ENCODE measurements at regions not wholly inside any gene's neighbourhood (a gene's known extent, or its start where the extent isn't known, plus 50 kb on each side); places are given as distances from the start of the nearest gene placed in this dataset.

- Histone ChIP-seq H3K36me3 (ENCODE audit: control insufficient read depth, insufficient read depth, low read length) (no peaks in the 10 kb centered on the region), H3K27me3 (replicated peaks; ENCODE audit: control insufficient read depth, insufficient read depth, low read length, poor library complexity, severe bottlenecking) (no peaks in the 10 kb centered on the region), H3K4me3 (ENCODE audit: insufficient read depth, low read depth, low read length, poor library complexity, severe bottlenecking) (no peak overlapping the region), H3K27ac (ENCODE audit: insufficient read depth, low read length, poor library complexity, severe bottlenecking) (no peak overlapping the region), H3K4me1 (ENCODE audit: control insufficient read depth, insufficient read depth, low read length, poor library complexity, severe bottlenecking) (no peaks in the 10 kb centered on the region), H3K9me3 (ENCODE audit: control insufficient read depth, low read length) (no peaks in the 10 kb centered on the region)
- DNase-seq, result no peak
Observed at GRCh38 chr6:169937389-169938261, 186.2 kb downstream of the ERMARD start.

- DNase-seq, result no peak
- Histone ChIP-seq H3K9me3 (ENCODE audit: control insufficient read depth, low read length) (no peaks in the 10 kb centered on the region), H3K27me3 (replicated peaks; ENCODE audit: control insufficient read depth, insufficient read depth, low read length, poor library complexity, severe bottlenecking) (no peaks in the 10 kb centered on the region), H3K27ac (ENCODE audit: insufficient read depth, low read length, poor library complexity, severe bottlenecking) (no peak overlapping the region), H3K4me1 (ENCODE audit: control insufficient read depth, insufficient read depth, low read length, poor library complexity, severe bottlenecking) (no peaks in the 10 kb centered on the region), H3K4me3 (ENCODE audit: insufficient read depth, low read depth, low read length, poor library complexity, severe bottlenecking) (no peak overlapping the region), H3K36me3 (ENCODE audit: control insufficient read depth, insufficient read depth, low read length) (no peaks in the 10 kb centered on the region)
Observed at GRCh38 chr6:169936355-169936975, 185.0 kb downstream of the ERMARD start.

GRCh38 chr6:169935861-169936260 lies 184.4 kb downstream of the ERMARD start:
- Histone ChIP-seq H3K36me3 (ENCODE audit: control insufficient read depth, insufficient read depth, low read length) (no peaks in the 10 kb centered on the region), H3K9me3 (ENCODE audit: control insufficient read depth, low read length) (no peaks in the 10 kb centered on the region), H3K27me3 (replicated peaks; ENCODE audit: control insufficient read depth, insufficient read depth, low read length, poor library complexity, severe bottlenecking) (no peaks in the 10 kb centered on the region), H3K27ac (ENCODE audit: insufficient read depth, low read length, poor library complexity, severe bottlenecking) (no peak overlapping the region), H3K4me3 (ENCODE audit: insufficient read depth, low read depth, low read length, poor library complexity, severe bottlenecking) (no peak overlapping the region), H3K4me1 (ENCODE audit: control insufficient read depth, insufficient read depth, low read length, poor library complexity, severe bottlenecking) (no peaks in the 10 kb centered on the region)
- DNase-seq, result no peak

- H3K27me3 ChIP-seq (replicated peaks; ENCODE audit: control insufficient read depth, insufficient read depth, low read length, poor library complexity, severe bottlenecking), result no peaks in the 10 kb centered on the region
Observed at GRCh38 chr6:169935348-169935718, 183.9 kb downstream of the ERMARD start.

GRCh38 chr6:169934699-169935347 lies 183.4 kb downstream of the ERMARD start:
- Histone ChIP-seq H3K27ac (ENCODE audit: insufficient read depth, low read length, poor library complexity, severe bottlenecking) (no peak overlapping the region), H3K4me1 (ENCODE audit: control insufficient read depth, insufficient read depth, low read length, poor library complexity, severe bottlenecking) (no peaks in the 10 kb centered on the region), H3K27me3 (replicated peaks; ENCODE audit: control insufficient read depth, insufficient read depth, low read length, poor library complexity, severe bottlenecking) (no peaks in the 10 kb centered on the region), H3K9me3 (ENCODE audit: control insufficient read depth, low read length) (no peaks in the 10 kb centered on the region), H3K4me3 (ENCODE audit: insufficient read depth, low read depth, low read length, poor library complexity, severe bottlenecking) (no peak overlapping the region), H3K36me3 (ENCODE audit: control insufficient read depth, insufficient read depth, low read length) (no peaks in the 10 kb centered on the region)
- no peak for DNase-seq

More at GRCh38 chr6:169935348-169935718, 183.9 kb downstream of the ERMARD start:
- no peak overlapping the region for H3K4me3 ChIP-seq (ENCODE audit: insufficient read depth, low read depth, low read length, poor library complexity, severe bottlenecking)
- no peaks in the 10 kb centered on the region for H3K4me1 ChIP-seq (ENCODE audit: control insufficient read depth, insufficient read depth, low read length, poor library complexity, severe bottlenecking)
- DNase-seq, result no peak
- no peaks in the 10 kb centered on the region for H3K36me3 ChIP-seq (ENCODE audit: control insufficient read depth, insufficient read depth, low read length)
- no peak overlapping the region for H3K27ac ChIP-seq (ENCODE audit: insufficient read depth, low read length, poor library complexity, severe bottlenecking)
- no peaks in the 10 kb centered on the region for H3K9me3 ChIP-seq (ENCODE audit: control insufficient read depth, low read length)

GRCh38 chr6:169933839-169934698 lies 182.6 kb downstream of the ERMARD start:
- Histone ChIP-seq H3K27ac (ENCODE audit: insufficient read depth, low read length, poor library complexity, severe bottlenecking) (no peak overlapping the region), H3K36me3 (ENCODE audit: control insufficient read depth, insufficient read depth, low read length) (no peaks in the 10 kb centered on the region), H3K9me3 (ENCODE audit: control insufficient read depth, low read length) (no peaks in the 10 kb centered on the region), H3K4me3 (ENCODE audit: insufficient read depth, low read depth, low read length, poor library complexity, severe bottlenecking) (no peak overlapping the region), H3K4me1 (ENCODE audit: control insufficient read depth, insufficient read depth, low read length, poor library complexity, severe bottlenecking) (no peaks in the 10 kb centered on the region), H3K27me3 (replicated peaks; ENCODE audit: control insufficient read depth, insufficient read depth, low read length, poor library complexity, severe bottlenecking) (no peaks in the 10 kb centered on the region)
- DNase-seq, result no peak

- no peak for DNase-seq
- Histone ChIP-seq H3K36me3 (ENCODE audit: control insufficient read depth, insufficient read depth, low read length) (no peaks in the 10 kb centered on the region), H3K27me3 (replicated peaks; ENCODE audit: control insufficient read depth, insufficient read depth, low read length, poor library complexity, severe bottlenecking) (no peaks in the 10 kb centered on the region), H3K27ac (ENCODE audit: insufficient read depth, low read length, poor library complexity, severe bottlenecking) (no peak overlapping the region), H3K4me3 (ENCODE audit: insufficient read depth, low read depth, low read length, poor library complexity, severe bottlenecking) (no peak overlapping the region), H3K4me1 (ENCODE audit: control insufficient read depth, insufficient read depth, low read length, poor library complexity, severe bottlenecking) (no peaks in the 10 kb centered on the region), H3K9me3 (ENCODE audit: control insufficient read depth, low read length) (no peaks in the 10 kb centered on the region)
Observed at GRCh38 chr6:169933251-169933821, 181.9 kb downstream of the ERMARD start.

- no peak for DNase-seq
- Histone ChIP-seq H3K27ac (ENCODE audit: insufficient read depth, low read length, poor library complexity, severe bottlenecking) (no peak overlapping the region), H3K4me1 (ENCODE audit: control insufficient read depth, insufficient read depth, low read length, poor library complexity, severe bottlenecking) (no peaks in the 10 kb centered on the region), H3K9me3 (ENCODE audit: control insufficient read depth, low read length) (no peaks in the 10 kb centered on the region), H3K27me3 (replicated peaks; ENCODE audit: control insufficient read depth, insufficient read depth, low read length, poor library complexity, severe bottlenecking) (no peaks in the 10 kb centered on the region), H3K4me3 (ENCODE audit: insufficient read depth, low read depth, low read length, poor library complexity, severe bottlenecking) (no peak overlapping the region), H3K36me3 (ENCODE audit: control insufficient read depth, insufficient read depth, low read length) (no peaks in the 10 kb centered on the region)
Observed at GRCh38 chr6:169932491-169932890, 181.1 kb downstream of the ERMARD start.

GRCh38 chr6:169931261-169931660 lies 179.8 kb downstream of the ERMARD start:
- Histone ChIP-seq H3K27me3 (replicated peaks; ENCODE audit: control insufficient read depth, insufficient read depth, low read length, poor library complexity, severe bottlenecking) (no peaks in the 10 kb centered on the region), H3K36me3 (ENCODE audit: control insufficient read depth, insufficient read depth, low read length) (no peaks in the 10 kb centered on the region), H3K4me3 (ENCODE audit: insufficient read depth, low read depth, low read length, poor library complexity, severe bottlenecking) (no peak overlapping the region), H3K9me3 (ENCODE audit: control insufficient read depth, low read length) (no peaks in the 10 kb centered on the region), H3K27ac (ENCODE audit: insufficient read depth, low read length, poor library complexity, severe bottlenecking) (no peak overlapping the region), H3K4me1 (ENCODE audit: control insufficient read depth, insufficient read depth, low read length, poor library complexity, severe bottlenecking) (no peaks in the 10 kb centered on the region)
- DNase-seq, result no peak

All from effector memory CD4-positive, alpha-beta T cell (primary cell).